GM12892 (cell line): ENCODE measurements at regions not wholly inside any gene's neighbourhood (a gene's known extent, or its start where the extent isn't known, plus 50 kb on each side); places are given as distances from the start of the nearest gene placed in this dataset.

Source experiments
- POLR2A ChIP-seq: IDR thresholded peaks from 2 replicates; pipeline ENCODE4 v1.6.1; 2011; ENCODE audit warnings: low read depth, low read length, control low read depth
- POLR2AphosphoS5 ChIP-seq: IDR thresholded peaks from 2 replicates; pipeline ENCODE4 v1.6.1; 2011; ENCODE audit warnings: low read depth, low read length, control low read depth
- TAF1 ChIP-seq: IDR thresholded peaks from 2 replicates; pipeline ENCODE4 v1.6.1; 2011; ENCODE audit warnings: low read depth, mild to moderate bottlenecking, control low read depth, low read length, borderline replicate concordance

- TF ChIP-seq POLR2A (no peak), POLR2AphosphoS5 (no peak), TAF1 (no peak)
Measured at GRCh38 chr7:53491051-53491450, 455.6 kb downstream of the POM121L12 start.
